ENCODE measurements at regions not wholly inside any gene's neighbourhood (a gene's known extent, or its start where the extent isn't known, plus 50 kb on each side); places are given as distances from the start of the nearest gene placed in this dataset.

DNA sequence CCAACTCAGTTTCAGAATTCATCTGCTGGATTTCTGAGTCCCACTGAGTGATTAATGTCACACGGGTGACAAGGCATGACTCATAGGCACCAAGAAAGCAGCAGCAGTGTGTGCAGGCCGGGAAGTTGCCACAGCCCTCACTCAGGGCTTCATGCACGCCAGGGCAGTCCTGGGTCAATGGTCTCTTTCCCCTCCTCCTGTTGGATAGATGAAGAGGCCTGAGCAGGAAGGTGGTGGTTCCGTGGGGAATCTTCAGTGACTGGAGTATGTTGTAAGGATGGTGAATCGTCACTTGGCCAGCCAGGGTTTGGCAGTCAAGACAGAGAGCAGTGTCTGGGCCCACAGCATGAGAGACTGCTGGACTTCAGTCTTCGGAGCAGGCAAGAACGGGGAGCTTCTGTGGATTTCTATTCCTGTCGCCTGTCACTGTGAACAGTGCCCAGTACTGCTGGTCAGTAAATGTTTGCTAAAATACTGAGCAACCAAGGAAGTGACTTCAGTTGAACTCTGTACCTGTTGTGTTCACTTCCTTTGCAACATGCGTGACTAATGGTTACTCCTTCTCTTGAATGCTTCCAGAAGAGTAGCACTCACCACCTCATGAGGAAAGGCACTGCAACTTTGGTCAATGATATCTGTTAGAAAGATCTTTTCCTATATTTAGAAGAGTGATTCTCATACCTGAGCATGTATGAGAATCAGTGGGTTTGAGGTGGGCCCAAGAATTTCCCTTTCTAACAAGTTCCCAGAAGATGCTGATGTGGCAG, 62.0 kb upstream of the CD93 start (continued):
- TF ChIP-seq RBFOX2 (IDR thresholded peaks at IDR 0.05; ENCODE audit: low read depth, low read length) = peak; percentile 82
- TF ChIP-seq, protein P1, sequence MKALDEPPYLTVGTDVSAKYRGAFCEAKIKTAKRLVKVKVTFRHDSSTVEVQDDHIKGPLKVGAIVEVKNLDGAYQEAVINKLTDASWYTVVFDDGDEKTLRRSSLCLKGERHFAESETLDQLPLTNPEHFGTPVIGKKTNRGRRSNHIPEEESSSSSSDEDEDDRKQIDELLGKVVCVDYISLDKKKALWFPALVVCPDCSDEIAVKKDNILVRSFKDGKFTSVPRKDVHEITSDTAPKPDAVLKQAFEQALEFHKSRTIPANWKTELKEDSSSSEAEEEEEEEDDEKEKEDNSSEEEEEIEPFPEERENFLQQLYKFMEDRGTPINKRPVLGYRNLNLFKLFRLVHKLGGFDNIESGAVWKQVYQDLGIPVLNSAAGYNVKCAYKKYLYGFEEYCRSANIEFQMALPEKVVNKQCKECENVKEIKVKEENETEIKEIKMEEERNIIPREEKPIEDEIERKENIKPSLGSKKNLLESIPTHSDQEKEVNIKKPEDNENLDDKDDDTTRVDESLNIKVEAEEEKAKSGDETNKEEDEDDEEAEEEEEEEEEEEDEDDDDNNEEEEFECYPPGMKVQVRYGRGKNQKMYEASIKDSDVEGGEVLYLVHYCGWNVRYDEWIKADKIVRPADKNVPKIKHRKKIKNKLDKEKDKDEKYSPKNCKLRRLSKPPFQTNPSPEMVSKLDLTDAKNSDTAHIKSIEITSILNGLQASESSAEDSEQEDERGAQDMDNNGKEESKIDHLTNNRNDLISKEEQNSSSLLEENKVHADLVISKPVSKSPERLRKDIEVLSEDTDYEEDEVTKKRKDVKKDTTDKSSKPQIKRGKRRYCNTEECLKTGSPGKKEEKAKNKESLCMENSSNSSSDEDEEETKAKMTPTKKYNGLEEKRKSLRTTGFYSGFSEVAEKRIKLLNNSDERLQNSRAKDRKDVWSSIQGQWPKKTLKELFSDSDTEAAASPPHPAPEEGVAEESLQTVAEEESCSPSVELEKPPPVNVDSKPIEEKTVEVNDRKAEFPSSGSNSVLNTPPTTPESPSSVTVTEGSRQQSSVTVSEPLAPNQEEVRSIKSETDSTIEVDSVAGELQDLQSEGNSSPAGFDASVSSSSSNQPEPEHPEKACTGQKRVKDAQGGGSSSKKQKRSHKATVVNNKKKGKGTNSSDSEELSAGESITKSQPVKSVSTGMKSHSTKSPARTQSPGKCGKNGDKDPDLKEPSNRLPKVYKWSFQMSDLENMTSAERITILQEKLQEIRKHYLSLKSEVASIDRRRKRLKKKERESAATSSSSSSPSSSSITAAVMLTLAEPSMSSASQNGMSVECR (CRISPR knock-in tag; IDR thresholded peaks at IDR 0.05) = 0 out of 2 replicates have a peak, but pooled peaks have one; percentile 14
- peak; percentile 70 for TF ChIP-seq CREM (IDR thresholded peaks at IDR 0.05; ENCODE audit: low read depth)
- peak; percentile 30; the same call in 1 of the 2 replicates for TF ChIP-seq CEBPG (CRISPR knock-in tag; IDR thresholded peaks at IDR 0.05)
- peak; percentile 15 to 79; a peak in 2 of 4 replicates for TF ChIP-seq CEBPG (tag; conservative IDR thresholded peaks at IDR 0.05 in 1 of 2, IDR thresholded peaks at IDR 0.05 in 1 of 2)
- TF ChIP-seq ZNF134 (CRISPR knock-in tag; conservative IDR thresholded peaks at IDR 0.05) = 0 out of 2 replicates have a peak, but pooled peaks have one; percentile 20
- 0 out of 2 replicates have a peak, but pooled peaks have one; percentile 44 for TF ChIP-seq ZKSCAN1 (IDR thresholded peaks at IDR 0.05; ENCODE audit: low read depth, low read length)
- peak; percentile 85 for TF ChIP-seq MAFG (tag; conservative IDR thresholded peaks at IDR 0.05)
- TF ChIP-seq ETV1 (tag; conservative IDR thresholded peaks at IDR 0.05; ENCODE audit: low read depth) = peak; percentile 34; the same call in 1 of the 2 replicates
- TF ChIP-seq, protein P2, sequence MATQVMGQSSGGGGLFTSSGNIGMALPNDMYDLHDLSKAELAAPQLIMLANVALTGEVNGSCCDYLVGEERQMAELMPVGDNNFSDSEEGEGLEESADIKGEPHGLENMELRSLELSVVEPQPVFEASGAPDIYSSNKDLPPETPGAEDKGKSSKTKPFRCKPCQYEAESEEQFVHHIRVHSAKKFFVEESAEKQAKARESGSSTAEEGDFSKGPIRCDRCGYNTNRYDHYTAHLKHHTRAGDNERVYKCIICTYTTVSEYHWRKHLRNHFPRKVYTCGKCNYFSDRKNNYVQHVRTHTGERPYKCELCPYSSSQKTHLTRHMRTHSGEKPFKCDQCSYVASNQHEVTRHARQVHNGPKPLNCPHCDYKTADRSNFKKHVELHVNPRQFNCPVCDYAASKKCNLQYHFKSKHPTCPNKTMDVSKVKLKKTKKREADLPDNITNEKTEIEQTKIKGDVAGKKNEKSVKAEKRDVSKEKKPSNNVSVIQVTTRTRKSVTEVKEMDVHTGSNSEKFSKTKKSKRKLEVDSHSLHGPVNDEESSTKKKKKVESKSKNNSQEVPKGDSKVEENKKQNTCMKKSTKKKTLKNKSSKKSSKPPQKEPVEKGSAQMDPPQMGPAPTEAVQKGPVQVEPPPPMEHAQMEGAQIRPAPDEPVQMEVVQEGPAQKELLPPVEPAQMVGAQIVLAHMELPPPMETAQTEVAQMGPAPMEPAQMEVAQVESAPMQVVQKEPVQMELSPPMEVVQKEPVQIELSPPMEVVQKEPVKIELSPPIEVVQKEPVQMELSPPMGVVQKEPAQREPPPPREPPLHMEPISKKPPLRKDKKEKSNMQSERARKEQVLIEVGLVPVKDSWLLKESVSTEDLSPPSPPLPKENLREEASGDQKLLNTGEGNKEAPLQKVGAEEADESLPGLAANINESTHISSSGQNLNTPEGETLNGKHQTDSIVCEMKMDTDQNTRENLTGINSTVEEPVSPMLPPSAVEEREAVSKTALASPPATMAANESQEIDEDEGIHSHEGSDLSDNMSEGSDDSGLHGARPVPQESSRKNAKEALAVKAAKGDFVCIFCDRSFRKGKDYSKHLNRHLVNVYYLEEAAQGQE (IDR thresholded peaks at IDR 0.05; ENCODE audit: borderline replicate concordance) = peak; percentile 28; the same call in 1 of the 2 replicates
- TF ChIP-seq, protein P2 (CRISPR knock-in tag; IDR thresholded peaks at IDR 0.05; ENCODE audit: low read depth) = 0 out of 2 replicates have a peak, but pooled peaks have one; percentile 54
- peak in 1 of 2 experiments; percentile 32; a peak in 2 of 4 replicates for TF ChIP-seq RAD21 (CRISPR knock-in tag; conservative IDR thresholded peaks at IDR 0.05 in 1 of 2, IDR thresholded peaks at IDR 0.05 in 1 of 2)
- no peak for TF ChIP-seq RB1 (IDR thresholded peaks at IDR 0.05; ENCODE audit: low read depth)
- TF ChIP-seq HDAC2 (IDR thresholded peaks at IDR 0.05) = peak; percentile 83
